GM12878 (cell line): ENCODE measurements at regions not wholly inside any gene's neighbourhood (a gene's known extent, or its start where the extent isn't known, plus 50 kb on each side); places are given as distances from the start of the nearest gene placed in this dataset.

ENCODE experiments used
- ATAC-seq: fragments of 200-7000 bp; cut with Tn5 transposase; 3 replicates; pipeline ENCODE4 v1.9.1; 2020; ENCODE audit warnings: mild to moderate bottlenecking, moderate library complexity
- BruUV-seq: library from RNA; stranded (reverse); fragments of 400-500 nt; replicated peaks from 2 replicates; lab custom pipeline; 2021; lab: Mats Ljungman, UMichigan
- CTCF ChIA-PET: fragments of 300-600 bp; sonication (Branson Sonifier 250); formaldehyde crosslinking; extraction: SDS; loops from one replicate; lab custom pipeline; 2021; ENCODE audit warnings: inconsistent platforms; lab: Yijun Ruan, JAX
- POLR2A ChIA-PET: fragments of 350-600 bp; formaldehyde crosslinking; extraction: SDS; loops from one replicate; lab custom pipeline; 2021; ENCODE audit warnings: inconsistent platforms; lab: Charles Lee
- RAD21 ChIA-PET: fragments of 300-600 bp; sonication (Branson Sonifier 250); formaldehyde crosslinking; loops from one replicate; lab custom pipeline; 2023; ENCODE audit warnings: antibody characterized with exemption; ENCODE audit not compliant: unreplicated experiment; lab: Charles Lee
- SMC1A ChIA-PET: fragments of 300-600 bp; sonication (Branson Sonifier 250); formaldehyde crosslinking; loops from one replicate; lab custom pipeline; 2023; ENCODE audit not compliant: unreplicated experiment, uncharacterized antibody; lab: Charles Lee
- DNase-seq: peaks from one replicate; pipeline ENCODE4 v3.0.0-alpha.2; 2011; ENCODE audit warnings: low read depth, low spot score
- FAIRE-seq: peaks from 3 replicates; lab custom pipeline; 2011; peaks lifted over from hg19 to GRCh38; lab: Jason Lieb, UNC
- H2AFZ ChIP-seq: 2 replicates; pipeline ENCODE4 v1.6.0; 2011; ENCODE audit warnings: low read depth, low read length, control low read depth; ENCODE audit not compliant: control insufficient read depth
- H3K27ac ChIP-seq: 2 replicates; pipeline ENCODE4 v1.5.1; 2011; ENCODE audit warnings: control low read depth; ENCODE audit not compliant: control insufficient read depth, insufficient read depth
- H3K27me3 ChIP-seq, 2 experiments: replicated peaks in 1 of 2; 2 replicates each; pipeline versions ENCODE4 v1.6.0 to v1.6.1; 2011; ENCODE audit warnings: low read length in 1 of 2; ENCODE audit not compliant: control insufficient read depth in 2 of 2, insufficient read depth in 2 of 2
- H3K36me3 ChIP-seq, 2 experiments: 2 replicates each; pipeline ENCODE4 v1.5.1; 2011; ENCODE audit warnings: low read length in 1 of 2; ENCODE audit not compliant: control insufficient read depth in 2 of 2, insufficient read depth in 2 of 2
- H3K4me1 ChIP-seq: 2 replicates; pipeline ENCODE4 v1.6.1; 2011; ENCODE audit warnings: mild to moderate bottlenecking, low read length, moderate library complexity, mixed read lengths; ENCODE audit not compliant: control insufficient read depth, insufficient read depth
- H3K4me2 ChIP-seq: 2 replicates; pipeline ENCODE4 v1.6.0; 2011; ENCODE audit warnings: control low read depth; ENCODE audit not compliant: control insufficient read depth, insufficient read depth
- H3K4me3 ChIP-seq: fragments of 200-600 bp; sonication (generic); 2 replicates; pipeline ENCODE4 v1.5.1; 2016
- H3K79me2 ChIP-seq: 2 replicates; pipeline ENCODE4 v1.6.0; 2011; ENCODE audit warnings: low read length; ENCODE audit not compliant: control insufficient read depth, insufficient read depth
- H3K9ac ChIP-seq: 2 replicates; pipeline ENCODE4 v1.8.0; 2011; ENCODE audit warnings: low read length, control low read depth, mixed read lengths; ENCODE audit not compliant: control insufficient read depth, insufficient read depth
- H3K9me3 ChIP-seq: replicated peaks from 3 replicates; pipeline ENCODE4 v1.5.1; 2011; ENCODE audit warnings: mild to moderate bottlenecking, low read length; ENCODE audit not compliant: control insufficient read depth, insufficient read depth
- H4K20me1 ChIP-seq: 2 replicates; pipeline ENCODE4 v1.6.0; 2011; ENCODE audit not compliant: control insufficient read depth, insufficient read depth
- ASH2L ChIP-seq: fragments of 300-600, 200-600 bp; sonication (generic); IDR thresholded peaks from 2 replicates; pipeline ENCODE4 v1.6.1; 2017; ENCODE audit warnings: low read depth, mild to moderate bottlenecking, borderline replicate concordance
- BMI1 ChIP-seq: fragments of 450-650 bp; IDR thresholded peaks from 2 replicates; pipeline ENCODE4 v1.6.1; 2016; ENCODE audit warnings: mild to moderate bottlenecking, moderate library complexity, borderline replicate concordance
- CBX5 ChIP-seq: sonication (generic); IDR thresholded peaks from 2 replicates; pipeline ENCODE4 v1.6.1; 2016; ENCODE audit warnings: low read depth, moderate library complexity, mild to moderate bottlenecking, inconsistent platforms
- CHD2 ChIP-seq: IDR thresholded peaks from 2 replicates; pipeline ENCODE4 v1.6.1; 2011; ENCODE audit warnings: low read depth, low read length, improper control_type of control experiment, borderline replicate concordance
- DPF2 ChIP-seq: fragments of 450-650 bp; IDR thresholded peaks from 2 replicates; pipeline ENCODE4 v1.6.1; 2017; ENCODE audit warnings: mild to moderate bottlenecking
- EP300 ChIP-seq, 2 experiments: fragments of 150-350 bp in 1 of 2; IDR thresholded peaks; 2 replicates each; pipeline ENCODE4 v1.6.1; 2011 to 2012; ENCODE audit warnings: low read depth in 2 of 2, low read length in 2 of 2, borderline replicate concordance in 1 of 2, improper control_type of control experiment in 1 of 2, inconsistent platforms in 1 of 2; ENCODE audit not compliant: control insufficient read depth in 1 of 2
- FOXK2 ChIP-seq: fragments of 450-650 bp; IDR thresholded peaks from 2 replicates; pipeline ENCODE4 v1.6.1; 2017; ENCODE audit warnings: mild to moderate bottlenecking, moderate library complexity
- FOXM1 ChIP-seq: IDR thresholded peaks from 2 replicates; pipeline ENCODE4 v1.6.1; 2012; ENCODE audit warnings: low read depth, mild to moderate bottlenecking, inconsistent platforms, low read length, moderate library complexity
- GATAD2B ChIP-seq: fragments of 450-650 bp; conservative IDR thresholded peaks from 2 replicates; pipeline ENCODE4 v1.6.1; 2017; ENCODE audit warnings: low read depth, mild to moderate bottlenecking, moderate library complexity
- POLR2AphosphoS5 ChIP-seq: IDR thresholded peaks from 2 replicates; pipeline ENCODE4 v1.6.1; 2011; ENCODE audit warnings: mild to moderate bottlenecking, low read length, inconsistent platforms
- RAD51 ChIP-seq: fragments of 450-650 bp; IDR thresholded peaks from 2 replicates; pipeline ENCODE4 v1.6.1; 2016; ENCODE audit warnings: moderate library complexity, mild to moderate bottlenecking, inconsistent platforms
- RELA ChIP-seq: fragments of 450-650 bp; IDR thresholded peaks from 2 replicates; pipeline ENCODE4 v1.8.0; 2014; ENCODE audit warnings: borderline replicate concordance; ENCODE audit not compliant: partially characterized antibody
- RFX5 ChIP-seq: IDR thresholded peaks from 2 replicates; pipeline ENCODE4 v1.6.1; 2011; ENCODE audit warnings: low read depth, low read length, improper control_type of control experiment
- SIN3A ChIP-seq: IDR thresholded peaks from 2 replicates; pipeline ENCODE4 v1.6.1; 2012; ENCODE audit warnings: low read depth, low read length, improper control_type of control experiment
- SP1 ChIP-seq: IDR thresholded peaks from one replicate; pipeline ENCODE4 v1.6.1; 2011; ENCODE audit warnings: low read depth, low read length
- ZZZ3 ChIP-seq: IDR thresholded peaks from 2 replicates; pipeline ENCODE4 v1.6.1; 2011; ENCODE audit warnings: low read depth; ENCODE audit not compliant: control insufficient read depth, insufficient read length
- WGBS: methylation state at CpG from one replicate; pipeline ENCODE4 v1.1.6; 2016; ENCODE audit warnings: low lambda C conversion rate; ENCODE audit not compliant: insufficient replicate concordance, insufficient coverage; ENCODE audit errors: missing lambda C conversion rate; 5-methylcytosine and 5-hydroxymethylcytosine counted together
- in situ Hi-C: fragments of 300-500 bp; cut with MboI; formaldehyde crosslinking; loops from 9 replicates; pipeline ENCODE4 v1.14.3; 2018; ENCODE audit warnings: mixed read lengths
- intact Hi-C: fragments of 100-400 bp; cut with micrococcal nuclease; formaldehyde crosslinking; loops from one replicate; pipeline ENCODE4 v1.14.2; 2022; ENCODE audit not compliant: unreplicated experiment
- TF ChIP-seq, protein P1 (sequence below): IDR thresholded peaks from 2 replicates; pipeline ENCODE4 v1.6.1; 2011; ENCODE audit warnings: mild to moderate bottlenecking, low read depth, low read length, moderate library complexity; ENCODE audit not compliant: insufficient replicate concordance

DNA sequence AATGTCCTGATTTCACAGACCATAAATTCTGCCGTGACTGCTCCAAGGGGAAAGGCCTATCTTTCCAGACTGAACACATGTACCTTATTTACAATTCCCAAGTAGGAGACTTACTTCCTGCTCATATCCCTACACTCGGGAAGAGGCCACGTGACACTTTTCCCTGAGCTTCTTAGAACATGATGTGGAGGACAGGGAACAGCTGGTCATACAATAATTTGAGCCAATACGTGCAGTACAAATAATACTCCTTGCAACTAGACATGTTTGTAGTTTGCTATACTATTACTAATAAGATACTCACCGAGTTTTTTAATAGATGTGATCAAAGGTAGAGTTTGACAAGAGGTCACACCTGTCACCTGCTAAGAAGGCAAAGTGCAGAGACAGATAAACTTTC, 256.4 kb downstream of the SP3 start:
- DNase-seq (no peak), ATAC-seq (no peak), FAIRE-seq (no peak)
- SMC1A ChIA-PET: no interaction called here
- Histone ChIP-seq H3K79me2 (no peaks in the 10 kb centered on the region), H3K27me3 (no peaks in the 10 kb centered on the region; a peak in 1 of 4 replicates), H3K4me1 (no peaks in the 10 kb centered on the region), H3K4me3 (no peak overlapping the region), H3K9ac (no peak overlapping the region), H3K4me2 (no peak overlapping the region), H4K20me1 (no peaks in the 10 kb centered on the region), H3K27ac (no peak overlapping the region), H3K36me3 (no peaks in the 10 kb centered on the region), H2AFZ (no peak overlapping the region), H3K9me3 (no peaks in the 10 kb centered on the region)
- no peak for TF ChIP-seq ZZZ3
- TF ChIP-seq CBX5: no peak
- no peak for TF ChIP-seq RFX5
- TF ChIP-seq RAD51: no peak
- no peak for TF ChIP-seq ASH2L
- no peak for TF ChIP-seq DPF2
- no peak for TF ChIP-seq SIN3A
- TF ChIP-seq, protein P1, sequence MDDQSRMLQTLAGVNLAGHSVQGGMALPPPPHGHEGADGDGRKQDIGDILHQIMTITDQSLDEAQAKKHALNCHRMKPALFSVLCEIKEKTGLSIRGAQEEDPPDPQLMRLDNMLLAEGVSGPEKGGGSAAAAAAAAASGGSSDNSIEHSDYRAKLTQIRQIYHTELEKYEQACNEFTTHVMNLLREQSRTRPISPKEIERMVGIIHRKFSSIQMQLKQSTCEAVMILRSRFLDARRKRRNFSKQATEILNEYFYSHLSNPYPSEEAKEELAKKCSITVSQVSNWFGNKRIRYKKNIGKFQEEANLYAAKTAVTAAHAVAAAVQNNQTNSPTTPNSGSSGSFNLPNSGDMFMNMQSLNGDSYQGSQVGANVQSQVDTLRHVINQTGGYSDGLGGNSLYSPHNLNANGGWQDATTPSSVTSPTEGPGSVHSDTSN: no peak
- no peak for TF ChIP-seq EP300 (IDR thresholded peaks at IDR 0.05; ENCODE audit: borderline replicate concordance in 1 of 2, control insufficient read depth in 1 of 2, low read depth in 2 of 2, low read length in 2 of 2)
- TF ChIP-seq CHD2: no peak
- TF ChIP-seq FOXK2: no peak
- no peak for TF ChIP-seq FOXM1
- no peak for TF ChIP-seq POLR2AphosphoS5
- no peak for TF ChIP-seq RELA
- no peak for TF ChIP-seq SP1
- no peak for TF ChIP-seq BMI1
- TF ChIP-seq GATAD2B: no peak
- in situ Hi-C loops: no loop called here
- no TSS peak for BruUV-seq
- intact Hi-C loops: no loop called here
- POLR2A ChIA-PET: no interaction called here
- CTCF ChIA-PET: no interaction called here
- 42% methylated on average over 5 of the region's 5 CpGs for whole genome bisulfite sequencing
- RAD21 ChIA-PET: no interaction called here
